Adrenal gland (tissue), 5 donors: ENCODE measurements at regions not wholly inside any gene's neighbourhood (a gene's known extent, or its start where the extent isn't known, plus 50 kb on each side); places are given as distances from the start of the nearest gene placed in this dataset.

Source experiments
- POLR2A ChIP-seq, 2 donors: fragments of 450-650 bp; IDR thresholded peaks; one replicate each; pipeline ENCODE4 v1.6.1; 2017; ENCODE audit warnings: antibody characterized with exemption in 2 of 2, mild to moderate bottlenecking in 2 of 2, moderate library complexity in 1 of 2
- TF ChIP-seq, protein P1 (sequence below), 6 experiments: fragments of 450-650 bp in 4 of 6; fragments of 200-600 bp in 2 of 6; sonication (generic) in 1 of 6; IDR thresholded peaks; 1 replicate in 5 of 6; 2 replicates in 1 of 6; pipeline versions ENCODE4 v1.5.1 to v1.8.0; 2016 to 2021; ENCODE audit warnings: antibody characterized with exemption in 6 of 6, mild to moderate bottlenecking in 2 of 6, moderate library complexity in 1 of 6
- donor health status: DM: no; HTN: no; CAD: no.

GRCh38 chr14:95015046-95015445 lies 142.3 kb downstream of the DICER1 start:
- TF ChIP-seq, protein P1, sequence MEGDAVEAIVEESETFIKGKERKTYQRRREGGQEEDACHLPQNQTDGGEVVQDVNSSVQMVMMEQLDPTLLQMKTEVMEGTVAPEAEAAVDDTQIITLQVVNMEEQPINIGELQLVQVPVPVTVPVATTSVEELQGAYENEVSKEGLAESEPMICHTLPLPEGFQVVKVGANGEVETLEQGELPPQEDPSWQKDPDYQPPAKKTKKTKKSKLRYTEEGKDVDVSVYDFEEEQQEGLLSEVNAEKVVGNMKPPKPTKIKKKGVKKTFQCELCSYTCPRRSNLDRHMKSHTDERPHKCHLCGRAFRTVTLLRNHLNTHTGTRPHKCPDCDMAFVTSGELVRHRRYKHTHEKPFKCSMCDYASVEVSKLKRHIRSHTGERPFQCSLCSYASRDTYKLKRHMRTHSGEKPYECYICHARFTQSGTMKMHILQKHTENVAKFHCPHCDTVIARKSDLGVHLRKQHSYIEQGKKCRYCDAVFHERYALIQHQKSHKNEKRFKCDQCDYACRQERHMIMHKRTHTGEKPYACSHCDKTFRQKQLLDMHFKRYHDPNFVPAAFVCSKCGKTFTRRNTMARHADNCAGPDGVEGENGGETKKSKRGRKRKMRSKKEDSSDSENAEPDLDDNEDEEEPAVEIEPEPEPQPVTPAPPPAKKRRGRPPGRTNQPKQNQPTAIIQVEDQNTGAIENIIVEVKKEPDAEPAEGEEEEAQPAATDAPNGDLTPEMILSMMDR (IDR thresholded peaks at IDR 0.05): no peak
- TF ChIP-seq POLR2A (IDR thresholded peaks at IDR 0.05): no peak
